Keratinocyte (primary cell): ENCODE measurements at regions not wholly inside any gene's neighbourhood (a gene's known extent, or its start where the extent isn't known, plus 50 kb on each side); places are given as distances from the start of the nearest gene placed in this dataset.

Source experiments
- EZH2 ChIP-seq: IDR thresholded peaks from one replicate; pipeline ENCODE4 v1.6.1; 2012; ENCODE audit warnings: inconsistent platforms, mild to moderate bottlenecking, low read length, moderate library complexity
- TF ChIP-seq, protein P1 (sequence below), 3 experiments: IDR thresholded peaks in 1 of 3; conservative IDR thresholded peaks in 1 of 3; optimal IDR thresholded peaks in 1 of 3; 2 replicates in 2 of 3; 3 replicates in 1 of 3; pipeline versions ENCODE3 to v1.5.1; 2011; ENCODE audit warnings: low read length in 3 of 3, mild to moderate bottlenecking in 3 of 3, moderate library complexity in 2 of 3, control low read depth in 1 of 3, inconsistent platforms in 1 of 3; ENCODE audit not compliant: insufficient read depth in 2 of 3; ENCODE audit errors: extremely low read depth in 1 of 3

DNA sequence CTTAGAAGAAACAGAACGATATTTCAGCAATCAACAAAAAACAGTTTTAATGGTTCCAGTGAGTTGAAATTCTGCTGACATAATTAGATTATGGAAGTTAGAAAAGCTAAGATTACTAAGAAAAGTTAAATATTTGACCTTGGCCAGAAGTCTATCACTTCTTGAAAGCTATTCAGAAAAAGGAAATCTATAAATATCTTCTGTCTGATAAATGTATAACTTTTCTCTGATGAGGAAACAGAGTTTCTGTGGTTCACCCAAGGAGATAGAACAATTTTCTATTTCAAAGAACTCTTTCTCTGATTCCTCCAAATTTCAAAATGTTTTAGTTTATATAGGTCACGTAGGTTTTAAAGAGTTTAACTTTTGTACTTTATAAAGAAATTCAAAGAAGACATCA, 438.4 kb upstream of the CHORDC1 start:
- TF ChIP-seq, protein P1, sequence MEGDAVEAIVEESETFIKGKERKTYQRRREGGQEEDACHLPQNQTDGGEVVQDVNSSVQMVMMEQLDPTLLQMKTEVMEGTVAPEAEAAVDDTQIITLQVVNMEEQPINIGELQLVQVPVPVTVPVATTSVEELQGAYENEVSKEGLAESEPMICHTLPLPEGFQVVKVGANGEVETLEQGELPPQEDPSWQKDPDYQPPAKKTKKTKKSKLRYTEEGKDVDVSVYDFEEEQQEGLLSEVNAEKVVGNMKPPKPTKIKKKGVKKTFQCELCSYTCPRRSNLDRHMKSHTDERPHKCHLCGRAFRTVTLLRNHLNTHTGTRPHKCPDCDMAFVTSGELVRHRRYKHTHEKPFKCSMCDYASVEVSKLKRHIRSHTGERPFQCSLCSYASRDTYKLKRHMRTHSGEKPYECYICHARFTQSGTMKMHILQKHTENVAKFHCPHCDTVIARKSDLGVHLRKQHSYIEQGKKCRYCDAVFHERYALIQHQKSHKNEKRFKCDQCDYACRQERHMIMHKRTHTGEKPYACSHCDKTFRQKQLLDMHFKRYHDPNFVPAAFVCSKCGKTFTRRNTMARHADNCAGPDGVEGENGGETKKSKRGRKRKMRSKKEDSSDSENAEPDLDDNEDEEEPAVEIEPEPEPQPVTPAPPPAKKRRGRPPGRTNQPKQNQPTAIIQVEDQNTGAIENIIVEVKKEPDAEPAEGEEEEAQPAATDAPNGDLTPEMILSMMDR (optimal IDR thresholded peaks at IDR 0.05 in 1 of 3, IDR thresholded peaks at IDR 0.05 in 1 of 3, conservative IDR thresholded peaks at IDR 0.05 in 1 of 3; ENCODE audit: extremely low read depth in 1 of 3, insufficient read depth in 2 of 3, low read length in 3 of 3), result no peak
- no peak for TF ChIP-seq EZH2
